ENCODE measurements at regions not wholly inside any gene's neighbourhood (a gene's known extent, or its start where the extent isn't known, plus 50 kb on each side); places are given as distances from the start of the nearest gene placed in this dataset.

DNA sequence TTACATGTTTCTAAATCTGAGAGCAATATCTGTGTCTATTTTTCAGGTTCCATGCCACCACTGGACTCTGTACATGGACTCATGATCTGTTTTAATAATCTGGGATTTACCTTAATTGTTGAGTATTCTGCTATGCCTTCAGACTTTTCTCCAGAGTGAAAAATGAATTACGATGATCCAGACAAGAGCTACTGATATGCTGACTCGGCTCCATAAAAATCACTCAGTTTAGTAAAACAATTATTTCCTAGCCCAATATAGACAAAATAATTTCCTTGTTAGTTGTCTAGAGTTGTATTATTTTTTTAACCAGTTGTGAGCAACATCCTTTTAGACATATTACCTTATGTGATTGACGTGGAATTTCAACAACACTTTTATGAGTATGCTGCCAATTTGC, 736.8 kb downstream of the RFPL4B start:
- H3K4me1 ChIP-seq = no peaks in the 10 kb centered on the region
- DNase-seq = no peak
- no peaks in the 10 kb centered on the region for H3K27me3 ChIP-seq
- TF ChIP-seq POLR2A (IDR thresholded peaks at IDR 0.05) = no peak
- TF ChIP-seq, protein P1, sequence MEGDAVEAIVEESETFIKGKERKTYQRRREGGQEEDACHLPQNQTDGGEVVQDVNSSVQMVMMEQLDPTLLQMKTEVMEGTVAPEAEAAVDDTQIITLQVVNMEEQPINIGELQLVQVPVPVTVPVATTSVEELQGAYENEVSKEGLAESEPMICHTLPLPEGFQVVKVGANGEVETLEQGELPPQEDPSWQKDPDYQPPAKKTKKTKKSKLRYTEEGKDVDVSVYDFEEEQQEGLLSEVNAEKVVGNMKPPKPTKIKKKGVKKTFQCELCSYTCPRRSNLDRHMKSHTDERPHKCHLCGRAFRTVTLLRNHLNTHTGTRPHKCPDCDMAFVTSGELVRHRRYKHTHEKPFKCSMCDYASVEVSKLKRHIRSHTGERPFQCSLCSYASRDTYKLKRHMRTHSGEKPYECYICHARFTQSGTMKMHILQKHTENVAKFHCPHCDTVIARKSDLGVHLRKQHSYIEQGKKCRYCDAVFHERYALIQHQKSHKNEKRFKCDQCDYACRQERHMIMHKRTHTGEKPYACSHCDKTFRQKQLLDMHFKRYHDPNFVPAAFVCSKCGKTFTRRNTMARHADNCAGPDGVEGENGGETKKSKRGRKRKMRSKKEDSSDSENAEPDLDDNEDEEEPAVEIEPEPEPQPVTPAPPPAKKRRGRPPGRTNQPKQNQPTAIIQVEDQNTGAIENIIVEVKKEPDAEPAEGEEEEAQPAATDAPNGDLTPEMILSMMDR (IDR thresholded peaks at IDR 0.05) = no peak
- H3K9me3 ChIP-seq = no peaks in the 10 kb centered on the region
- no peaks in the 10 kb centered on the region for H3K36me3 ChIP-seq
- no peak overlapping the region for H3K27ac ChIP-seq
- no peak overlapping the region for H3K4me3 ChIP-seq

DNA sequence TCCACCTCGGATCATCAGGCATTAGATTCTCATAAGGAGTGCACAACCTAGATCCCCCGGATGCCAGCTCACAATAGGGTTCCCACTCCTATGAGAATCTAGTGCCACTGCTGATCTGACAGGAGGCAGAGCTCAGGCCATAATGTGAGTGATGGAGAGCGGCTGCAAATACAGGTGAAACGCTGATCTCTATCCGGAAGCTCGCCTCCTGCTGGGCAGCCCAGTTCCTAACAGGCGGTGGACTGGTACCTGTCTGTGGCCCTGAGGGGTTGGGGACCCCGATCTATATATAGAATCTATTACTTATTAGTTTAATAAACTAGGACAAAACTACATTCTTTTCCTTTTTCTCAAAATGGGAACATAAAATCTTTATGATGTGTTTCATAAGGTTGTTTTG, 741.9 kb downstream of the RFPL4B start:
- Histone ChIP-seq H3K27ac (no peak overlapping the region), H3K27me3 (no peaks in the 10 kb centered on the region), H3K9me3 (no peaks in the 10 kb centered on the region), H3K4me1 (no peaks in the 10 kb centered on the region), H3K36me3 (no peaks in the 10 kb centered on the region), H3K4me3 (no peak overlapping the region)
- no peak for DNase-seq
- no peak for TF ChIP-seq POLR2A (IDR thresholded peaks at IDR 0.05)
- TF ChIP-seq, protein P1 (IDR thresholded peaks at IDR 0.05) = no peak

DNA sequence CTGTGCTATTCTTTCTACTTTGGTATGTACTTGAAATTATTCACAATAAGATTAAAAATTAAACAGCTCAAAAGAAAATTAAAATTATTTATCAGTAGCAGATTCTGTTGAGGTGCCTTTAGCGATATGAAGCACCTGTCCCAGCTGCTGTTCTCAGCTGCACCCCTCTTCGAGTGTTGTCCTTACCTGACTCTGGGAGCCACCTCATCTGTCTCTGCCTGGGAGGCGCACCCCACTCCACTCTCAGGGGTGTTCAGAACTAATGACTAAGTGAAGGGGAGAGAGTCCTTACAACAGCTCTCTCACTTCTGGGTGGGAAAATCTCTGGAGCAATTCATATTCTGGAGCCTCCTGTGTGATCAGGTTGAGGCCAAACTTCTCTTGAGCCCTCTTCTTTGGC, 745.7 kb downstream of the RFPL4B start:
- Histone ChIP-seq H3K4me3 (no peak overlapping the region), H3K27me3 (no peaks in the 10 kb centered on the region), H3K27ac (no peak overlapping the region), H3K9me3 (no peaks in the 10 kb centered on the region), H3K36me3 (no peaks in the 10 kb centered on the region), H3K4me1 (no peaks in the 10 kb centered on the region)
- DNase-seq = no peak
- TF ChIP-seq, protein P1 (IDR thresholded peaks at IDR 0.05) = no peak
- no peak for TF ChIP-seq POLR2A (IDR thresholded peaks at IDR 0.05)

DNA sequence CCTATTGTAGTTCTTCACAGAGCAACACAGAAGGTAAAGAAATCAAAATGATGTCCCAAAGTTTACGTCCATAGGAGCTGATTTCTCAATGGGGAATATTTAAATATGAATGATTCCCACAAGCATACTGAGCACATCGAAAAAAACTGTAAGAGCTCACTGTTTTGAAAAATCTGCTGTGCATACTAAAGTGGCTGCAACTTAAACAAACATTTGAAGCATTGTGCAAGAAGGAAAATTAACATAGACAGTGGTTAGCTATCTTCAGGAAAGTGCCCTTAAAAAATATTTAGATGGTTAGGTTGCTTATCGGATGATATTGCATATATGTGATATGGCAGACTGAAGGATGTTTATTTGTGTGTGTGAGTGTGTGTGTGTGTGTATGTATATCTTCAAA, 747.6 kb downstream of the RFPL4B start:
- Histone ChIP-seq H3K36me3 (no peaks in the 10 kb centered on the region), H3K27me3 (no peaks in the 10 kb centered on the region), H3K9me3 (no peaks in the 10 kb centered on the region), H3K4me3 (no peak overlapping the region), H3K4me1 (no peaks in the 10 kb centered on the region), H3K27ac (no peak overlapping the region)
- TF ChIP-seq, protein P1 (IDR thresholded peaks at IDR 0.05) = no peak
- no peak for TF ChIP-seq POLR2A (IDR thresholded peaks at IDR 0.05)
- no peak for DNase-seq

DNA sequence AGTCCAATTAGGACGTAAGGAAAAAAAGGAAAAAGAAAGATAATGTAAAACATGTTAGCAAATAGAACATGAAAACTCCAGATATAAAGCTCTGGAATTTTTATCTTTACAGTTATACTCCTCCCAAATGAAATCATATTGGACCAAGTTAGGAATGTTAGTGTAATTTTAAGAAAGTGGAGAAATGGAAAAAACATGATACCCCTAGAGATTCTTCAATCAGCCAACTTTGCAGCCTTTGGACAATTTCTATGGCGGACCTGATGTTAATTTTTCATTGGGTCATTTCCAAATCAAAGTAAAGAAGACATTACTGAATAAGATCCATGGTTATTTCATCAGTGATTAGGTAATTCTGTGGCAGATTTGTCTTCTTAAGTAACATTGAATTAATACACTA, 748.7 kb downstream of the RFPL4B start:
- Histone ChIP-seq H3K27ac (no peak overlapping the region), H3K36me3 (no peaks in the 10 kb centered on the region), H3K4me1 (no peaks in the 10 kb centered on the region), H3K9me3 (no peaks in the 10 kb centered on the region), H3K4me3 (no peak overlapping the region), H3K27me3 (no peaks in the 10 kb centered on the region)
- TF ChIP-seq, protein P1 (IDR thresholded peaks at IDR 0.05) = no peak
- no peak for TF ChIP-seq POLR2A (IDR thresholded peaks at IDR 0.05)
- no peak for DNase-seq

DNA sequence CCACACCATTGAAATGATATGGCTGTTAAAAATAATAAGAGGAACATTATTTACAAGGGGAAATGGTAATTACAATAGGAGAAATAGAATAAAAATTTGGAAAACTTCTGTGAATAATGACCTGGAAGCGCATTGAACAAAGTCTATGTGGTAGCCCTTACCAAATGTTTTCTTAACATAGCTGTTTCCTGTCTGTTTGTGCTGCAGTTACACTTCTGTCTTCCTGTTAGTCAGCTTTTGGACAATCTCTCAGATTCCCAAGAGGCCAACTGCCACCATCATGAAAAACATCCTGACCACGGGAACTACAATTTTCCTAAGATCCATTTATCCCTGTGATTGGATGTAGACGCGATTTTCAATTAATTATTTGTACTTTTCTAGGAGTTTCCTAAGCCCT, 754.4 kb upstream of the MARCKS start:
- Histone ChIP-seq H3K9me3 (no peaks in the 10 kb centered on the region), H3K27me3 (no peaks in the 10 kb centered on the region), H3K4me3 (no peak overlapping the region), H3K36me3 (no peaks in the 10 kb centered on the region), H3K4me1 (no peaks in the 10 kb centered on the region), H3K27ac (no peak overlapping the region)
- DNase-seq = no peak
- no peak for TF ChIP-seq POLR2A (IDR thresholded peaks at IDR 0.05)
